T-helper 1 cell treated with Interleukin-12 subunit alpha and Interleukin-12 subunit beta and Interleukin-4 antibody, amounts not matched to agents 30 ng/mL and 1 ng/mL, for 36 hours (primary cell): ENCODE measurements at regions not wholly inside any gene's neighbourhood (a gene's known extent, or its start where the extent isn't known, plus 50 kb on each side); places are given as distances from the start of the nearest gene placed in this dataset.

ENCODE experiments used
- intact Hi-C: fragments of 100-400 bp; cut with micrococcal nuclease; formaldehyde crosslinking; loops from one replicate; pipeline ENCODE4 v1.15.1; 2024

GRCh38 chr18:56086786-56087185, 498.8 kb upstream of the TCF4 start:
- intact Hi-C loops: no loop called here

DNA sequence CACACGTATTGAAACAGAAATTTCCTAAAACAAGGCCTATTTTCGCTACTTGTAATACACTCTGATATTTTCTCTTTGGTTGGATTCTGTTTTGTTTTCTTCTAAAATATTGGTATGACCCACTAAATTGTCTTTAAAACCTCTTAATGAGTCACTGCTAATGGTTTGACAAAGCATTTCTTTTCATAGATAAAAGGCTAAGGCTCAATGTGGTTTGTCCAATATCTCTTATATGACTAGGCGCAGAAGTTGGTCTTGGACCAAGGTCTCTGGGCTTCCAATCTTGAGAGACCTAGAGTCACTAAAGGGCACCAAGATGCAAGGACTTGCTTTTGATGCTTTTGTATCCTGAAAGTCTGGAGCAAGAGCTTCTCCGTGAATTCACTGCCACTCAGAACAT, 498.2 kb upstream of the TCF4 start:
- intact Hi-C loops: no loop called here

GRCh38 chr18:56085551-56085950, 497.6 kb upstream of the TCF4 start:
- intact Hi-C loops: no loop called here

GRCh38 chr18:56083523-56084287, 495.7 kb upstream of the TCF4 start:
- intact Hi-C loops: no loop called here

DNA sequence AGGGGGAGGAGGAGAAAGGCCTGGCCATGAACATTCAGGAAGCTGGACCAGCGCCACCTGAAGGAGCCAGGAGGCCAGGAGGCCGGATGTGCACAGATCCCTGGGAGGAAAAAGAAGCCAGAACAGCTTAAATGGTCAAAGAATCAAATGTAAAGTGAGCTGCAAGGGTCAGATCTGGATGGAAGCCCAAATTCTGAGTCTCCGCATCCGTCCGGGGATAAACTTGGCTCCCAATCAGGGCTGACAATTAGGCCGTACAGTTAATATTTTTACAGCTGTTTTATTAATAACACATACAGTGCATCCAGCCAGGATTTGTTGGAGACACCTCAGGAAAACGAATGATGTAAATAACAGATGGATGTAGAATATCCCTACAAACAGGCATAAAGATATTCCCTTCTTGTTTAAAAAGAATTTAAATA, 495.1 kb upstream of the TCF4 start:
- intact Hi-C loops: no loop called here

GRCh38 chr18:56076723-56077122, 488.7 kb upstream of the TCF4 start:
- intact Hi-C loops: no loop called here

- intact Hi-C loops: no loop called here
These were observed 480.7 kb upstream of the TCF4 start for GRCh38 chr18:56068701-56069100.

GRCh38 chr18:56067969-56068671, 480.1 kb upstream of the TCF4 start:
- intact Hi-C loops: no loop called here

DNA sequence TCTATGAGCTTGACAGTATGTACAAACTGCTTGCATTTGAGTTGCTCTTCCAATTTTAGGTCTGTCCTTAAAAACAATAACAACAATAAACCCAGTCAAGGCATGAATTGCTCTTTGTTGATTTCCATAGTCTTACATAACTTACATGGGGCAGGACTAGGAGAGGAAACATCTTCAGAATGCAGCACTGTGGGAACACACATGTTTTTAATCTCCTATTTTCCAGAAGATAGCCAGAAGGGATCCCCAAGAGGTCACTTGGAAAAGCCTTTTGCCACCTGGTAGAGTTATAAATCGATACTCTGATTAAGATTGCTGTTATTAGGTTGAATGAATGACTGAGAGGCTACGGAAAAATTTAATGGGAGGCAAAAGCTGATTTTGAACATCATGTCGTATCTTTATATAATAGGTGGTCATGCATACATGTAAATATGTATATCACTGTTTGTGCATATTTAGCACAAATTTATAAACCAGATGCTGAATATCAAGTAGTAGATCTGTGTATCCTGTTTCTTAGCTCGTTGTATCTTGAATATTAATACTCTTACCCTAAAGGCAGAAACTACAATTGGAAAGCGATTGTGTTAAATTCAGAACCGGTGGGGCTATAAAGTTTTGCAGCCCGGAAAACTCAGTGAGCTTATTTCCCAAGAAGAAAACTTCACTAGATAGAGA, 479.4 kb upstream of the TCF4 start:
- intact Hi-C loops: no loop called here

GRCh38 chr18:56066524-56067213, 478.7 kb upstream of the TCF4 start:
- intact Hi-C loops: no loop called here

DNA sequence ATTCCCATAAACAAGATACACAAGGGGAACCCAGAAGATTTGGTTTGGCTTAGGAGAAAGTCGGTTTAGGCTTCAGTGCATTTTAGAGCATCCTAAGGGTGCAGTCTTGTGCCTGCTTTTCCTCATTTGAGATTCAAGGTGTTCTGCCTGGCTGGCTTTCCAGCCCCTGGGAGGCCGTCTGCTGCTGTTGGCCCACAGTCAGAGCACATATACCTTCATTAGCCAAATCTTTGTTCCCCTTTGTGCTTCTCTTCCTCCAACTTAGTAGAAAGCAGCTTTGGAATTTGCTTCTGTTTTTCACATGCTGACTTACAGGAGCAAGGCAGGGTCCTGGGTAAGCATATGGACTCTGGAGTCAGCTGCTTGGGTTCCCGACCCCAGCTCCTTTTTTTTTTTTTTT, 477.1 kb upstream of the TCF4 start:
- intact Hi-C loops: no loop called here

- intact Hi-C loops: no loop called here
These were observed 474.9 kb upstream of the TCF4 start for GRCh38 chr18:56062931-56063330.

- intact Hi-C loops: no loop called here
These were observed 473.1 kb upstream of the TCF4 start for GRCh38 chr18:56060967-56061541.

- intact Hi-C loops: no loop called here
These were observed 464.2 kb upstream of the TCF4 start for GRCh38 chr18:56052202-56052601.

- intact Hi-C loops: no loop called here
These were observed 456.2 kb upstream of the TCF4 start for GRCh38 chr18:56044239-56044638.

- intact Hi-C loops: no loop called here
These were observed 455.7 kb upstream of the TCF4 start for GRCh38 chr18:56043641-56044061.

DNA sequence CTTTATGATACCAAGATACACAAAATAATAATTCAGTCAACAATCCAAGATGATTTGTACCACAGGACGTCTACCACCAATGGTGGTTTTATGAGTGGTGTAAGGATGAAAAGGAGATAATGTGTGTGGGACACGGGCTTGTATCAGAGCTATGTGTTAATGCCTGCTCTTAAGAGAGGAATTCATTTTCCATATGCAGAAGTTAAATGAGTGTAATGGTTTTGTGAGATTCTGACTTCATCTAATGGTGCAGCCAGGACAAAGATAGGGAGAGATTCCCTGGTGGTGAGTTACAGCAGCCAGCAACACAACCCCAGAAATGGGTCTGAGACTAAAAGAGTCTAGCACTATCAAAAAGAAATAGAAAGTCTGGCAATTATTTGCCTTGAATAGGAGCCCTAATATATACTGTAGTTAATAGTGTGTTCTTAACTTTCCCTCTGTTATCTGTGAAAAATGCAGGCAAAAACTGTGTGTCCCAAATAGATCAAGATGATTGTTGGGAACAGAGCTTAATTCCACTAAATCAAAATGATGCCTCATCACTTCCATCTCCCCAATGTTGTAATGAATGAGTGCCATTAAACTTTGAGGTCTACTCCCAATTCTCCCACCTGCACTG, 455.0 kb upstream of the TCF4 start:
- intact Hi-C loops: no loop called here

DNA sequence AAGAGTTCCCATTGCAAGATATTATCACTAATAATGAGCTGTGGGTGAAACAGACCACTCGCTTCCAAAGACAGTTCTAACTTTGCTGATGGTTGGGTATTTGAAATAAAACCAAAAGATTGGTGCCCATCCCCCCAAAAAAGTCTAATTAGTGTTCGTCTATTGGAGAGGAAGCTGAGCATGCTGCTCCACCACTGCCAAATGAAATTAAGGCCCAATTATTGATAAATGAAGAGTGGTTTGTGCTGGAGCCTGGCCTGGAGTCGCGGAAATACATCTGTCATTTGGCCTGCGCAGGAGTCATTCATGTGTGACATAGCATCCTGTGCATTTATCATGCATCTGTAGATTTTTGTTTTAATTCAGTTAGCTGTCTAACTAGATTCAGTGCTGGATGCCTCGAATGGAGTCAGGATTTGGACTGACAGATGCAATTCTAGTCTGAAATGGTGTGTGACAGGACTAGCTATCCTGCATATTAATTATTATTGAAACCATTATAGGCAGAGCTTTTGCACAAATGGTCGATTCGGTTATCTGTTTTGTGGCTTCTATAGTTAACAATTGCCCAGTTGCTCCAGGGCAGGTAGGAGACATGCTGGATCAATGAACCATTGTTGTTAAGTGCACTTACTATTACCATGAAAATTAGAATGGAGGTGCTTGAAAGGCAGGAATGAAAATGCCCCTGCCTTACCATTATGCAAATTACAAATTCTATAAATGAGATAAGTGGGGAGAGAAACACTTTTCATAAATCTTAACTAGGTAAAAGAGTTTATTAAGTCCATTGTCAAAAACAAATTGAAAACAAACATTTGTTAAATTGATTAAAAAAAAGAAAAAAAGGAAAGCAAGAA, 450.4 kb upstream of the TCF4 start:
- intact Hi-C loops: no loop called here

DNA sequence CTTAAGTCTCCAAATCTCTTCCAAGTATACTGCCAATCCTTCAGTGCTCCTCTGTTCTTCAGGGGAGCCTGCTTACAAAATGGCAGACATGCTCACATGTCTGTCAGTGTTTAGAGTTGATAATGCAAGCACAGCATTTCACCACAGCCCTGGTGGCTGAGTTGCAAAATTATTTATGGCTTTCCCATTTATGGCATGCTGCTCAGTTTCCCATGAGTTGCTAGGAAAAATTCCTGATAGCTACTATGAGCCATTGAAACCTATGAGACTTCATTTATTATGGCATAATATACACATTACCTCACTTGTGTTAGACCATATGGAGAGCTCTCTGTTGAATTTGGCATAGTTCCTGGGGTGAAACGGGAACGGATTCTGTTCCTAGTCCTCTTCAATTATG, 448.7 kb upstream of the TCF4 start:
- intact Hi-C loops: no loop called here

GRCh38 chr18:56035546-56035945, 447.6 kb upstream of the TCF4 start:
- intact Hi-C loops: no loop called here
